GM12878 (cell line): ENCODE measurements at regions not wholly inside any gene's neighbourhood (a gene's known extent, or its start where the extent isn't known, plus 50 kb on each side); places are given as distances from the start of the nearest gene placed in this dataset.

Experiments used
- ATAC-seq: fragments of 200-7000 bp; cut with Tn5 transposase; 3 replicates; pipeline ENCODE4 v1.9.1; 2020; ENCODE audit warnings: mild to moderate bottlenecking, moderate library complexity
- BruUV-seq: library from RNA; stranded (reverse); fragments of 400-500 nt; replicated peaks from 2 replicates; lab custom pipeline; 2021; lab: Mats Ljungman, UMichigan
- CTCF ChIA-PET: fragments of 300-600 bp; sonication (Branson Sonifier 250); formaldehyde crosslinking; extraction: SDS; loops from one replicate; lab custom pipeline; 2021; ENCODE audit warnings: inconsistent platforms; lab: Yijun Ruan, JAX
- POLR2A ChIA-PET: fragments of 350-600 bp; formaldehyde crosslinking; extraction: SDS; loops from one replicate; lab custom pipeline; 2021; ENCODE audit warnings: inconsistent platforms; lab: Charles Lee
- RAD21 ChIA-PET: fragments of 300-600 bp; sonication (Branson Sonifier 250); formaldehyde crosslinking; loops from one replicate; lab custom pipeline; 2023; ENCODE audit warnings: antibody characterized with exemption; ENCODE audit not compliant: unreplicated experiment; lab: Charles Lee
- SMC1A ChIA-PET: fragments of 300-600 bp; sonication (Branson Sonifier 250); formaldehyde crosslinking; loops from one replicate; lab custom pipeline; 2023; ENCODE audit not compliant: unreplicated experiment, uncharacterized antibody; lab: Charles Lee
- DNase-seq: peaks from one replicate; pipeline ENCODE4 v3.0.0-alpha.2; 2011; ENCODE audit warnings: low read depth, low spot score
- FAIRE-seq: peaks from 3 replicates; lab custom pipeline; 2011; peaks lifted over from hg19 to GRCh38; lab: Jason Lieb, UNC
- H2AFZ ChIP-seq: 2 replicates; pipeline ENCODE4 v1.6.0; 2011; ENCODE audit warnings: low read depth, low read length, control low read depth; ENCODE audit not compliant: control insufficient read depth
- H3K27ac ChIP-seq: 2 replicates; pipeline ENCODE4 v1.5.1; 2011; ENCODE audit warnings: control low read depth; ENCODE audit not compliant: control insufficient read depth, insufficient read depth
- H3K27me3 ChIP-seq, 2 experiments: replicated peaks in 1 of 2; 2 replicates each; pipeline versions ENCODE4 v1.6.0 to v1.6.1; 2011; ENCODE audit warnings: low read length in 1 of 2; ENCODE audit not compliant: control insufficient read depth in 2 of 2, insufficient read depth in 2 of 2
- H3K36me3 ChIP-seq, 2 experiments: 2 replicates each; pipeline ENCODE4 v1.5.1; 2011; ENCODE audit warnings: low read length in 1 of 2; ENCODE audit not compliant: control insufficient read depth in 2 of 2, insufficient read depth in 2 of 2
- H3K4me1 ChIP-seq: 2 replicates; pipeline ENCODE4 v1.6.1; 2011; ENCODE audit warnings: mild to moderate bottlenecking, low read length, moderate library complexity, mixed read lengths; ENCODE audit not compliant: control insufficient read depth, insufficient read depth
- H3K4me2 ChIP-seq: 2 replicates; pipeline ENCODE4 v1.6.0; 2011; ENCODE audit warnings: control low read depth; ENCODE audit not compliant: control insufficient read depth, insufficient read depth
- H3K4me3 ChIP-seq: fragments of 200-600 bp; sonication (generic); 2 replicates; pipeline ENCODE4 v1.5.1; 2016
- H3K79me2 ChIP-seq: 2 replicates; pipeline ENCODE4 v1.6.0; 2011; ENCODE audit warnings: low read length; ENCODE audit not compliant: control insufficient read depth, insufficient read depth
- H3K9ac ChIP-seq: 2 replicates; pipeline ENCODE4 v1.8.0; 2011; ENCODE audit warnings: low read length, control low read depth, mixed read lengths; ENCODE audit not compliant: control insufficient read depth, insufficient read depth
- H3K9me3 ChIP-seq: replicated peaks from 3 replicates; pipeline ENCODE4 v1.5.1; 2011; ENCODE audit warnings: mild to moderate bottlenecking, low read length; ENCODE audit not compliant: control insufficient read depth, insufficient read depth
- H4K20me1 ChIP-seq: 2 replicates; pipeline ENCODE4 v1.6.0; 2011; ENCODE audit not compliant: control insufficient read depth, insufficient read depth
- ATF2 ChIP-seq: IDR thresholded peaks from 2 replicates; pipeline ENCODE4 v1.6.1; 2012; ENCODE audit warnings: low read length, inconsistent platforms
- CEBPB ChIP-seq, 2 experiments: fragments of 150-350 bp in 1 of 2; IDR thresholded peaks; 2 replicates each; pipeline ENCODE4 v1.6.1; 2012 to 2014; ENCODE audit warnings: low read depth in 2 of 2, low read length in 2 of 2, borderline replicate concordance in 1 of 2, inconsistent platforms in 1 of 2
- CHD2 ChIP-seq: IDR thresholded peaks from 2 replicates; pipeline ENCODE4 v1.6.1; 2011; ENCODE audit warnings: low read depth, low read length, improper control_type of control experiment, borderline replicate concordance
- FOXK2 ChIP-seq: fragments of 450-650 bp; IDR thresholded peaks from 2 replicates; pipeline ENCODE4 v1.6.1; 2017; ENCODE audit warnings: mild to moderate bottlenecking, moderate library complexity
- MYC ChIP-seq: IDR thresholded peaks from 2 replicates; pipeline ENCODE4 v1.6.1; 2011; ENCODE audit warnings: mild to moderate bottlenecking, low read length, moderate library complexity, inconsistent platforms; ENCODE audit not compliant: insufficient read depth, insufficient replicate concordance, insufficient read length, severe bottlenecking
- SKIL ChIP-seq: fragments of 450-650 bp; IDR thresholded peaks from 2 replicates; pipeline ENCODE4 v1.6.1; 2017; ENCODE audit warnings: mild to moderate bottlenecking, low read depth, inconsistent platforms; ENCODE audit not compliant: poor library complexity, severe bottlenecking
- SUPT20H ChIP-seq: IDR thresholded peaks from 2 replicates; pipeline ENCODE4 v1.6.1; 2011; ENCODE audit warnings: low read depth, mild to moderate bottlenecking, low read length, moderate library complexity, borderline replicate concordance; ENCODE audit not compliant: control insufficient read depth
- ZBED1 ChIP-seq: IDR thresholded peaks from 2 replicates; pipeline ENCODE4 v1.6.1; 2016; ENCODE audit warnings: borderline replicate concordance
- WGBS: methylation state at CpG from one replicate; pipeline ENCODE4 v1.1.6; 2016; ENCODE audit warnings: low lambda C conversion rate; ENCODE audit not compliant: insufficient replicate concordance, insufficient coverage; ENCODE audit errors: missing lambda C conversion rate; 5-methylcytosine and 5-hydroxymethylcytosine counted together
- in situ Hi-C: fragments of 300-500 bp; cut with MboI; formaldehyde crosslinking; loops from 9 replicates; pipeline ENCODE4 v1.14.3; 2018; ENCODE audit warnings: mixed read lengths
- intact Hi-C: fragments of 100-400 bp; cut with micrococcal nuclease; formaldehyde crosslinking; loops from one replicate; pipeline ENCODE4 v1.14.2; 2022; ENCODE audit not compliant: unreplicated experiment

GRCh38 chr5:89125372-89125771, 242.4 kb upstream of the MEF2C start:
- POLR2A ChIA-PET: no interaction called here
- RAD21 ChIA-PET: no interaction called here
- no TSS peak for BruUV-seq
- Histone ChIP-seq H3K9ac (no peak overlapping the region), H4K20me1 (no peaks in the 10 kb centered on the region), H2AFZ (no peak overlapping the region), H3K27me3 (no peaks in the 10 kb centered on the region), H3K4me2 (no peak overlapping the region), H3K27ac (no peak overlapping the region), H3K4me3 (no peak overlapping the region), H3K79me2 (no peaks in the 10 kb centered on the region), H3K9me3 (no peaks in the 10 kb centered on the region), H3K36me3 (no peaks in the 10 kb centered on the region), H3K4me1 (no peaks in the 10 kb centered on the region)
- intact Hi-C loops: no loop called here
- 95% methylated on average over 2 of the region's 2 CpGs for WGBS
- ATAC-seq (no peak), FAIRE-seq (no peak), DNase-seq (no peak)
- SMC1A ChIA-PET: no interaction called here
- in situ Hi-C loops: no loop called here
- TF ChIP-seq FOXK2 (no peak), CHD2 (no peak), SKIL (no peak), CEBPB (IDR thresholded peaks at IDR 0.05; ENCODE audit: borderline replicate concordance in 1 of 2, low read depth in 2 of 2, low read length in 2 of 2) (no peak), MYC (no peak), ATF2 (no peak), ZBED1 (no peak), SUPT20H (no peak)
- CTCF ChIA-PET: interaction anchor here (0.6 kb wide), 1 partner anchor 348 kb away, joined by 3 read pairs; no protein-coding TSS in a partner anchor
